LNCAP (cell line): ENCODE measurements at regions not wholly inside any gene's neighbourhood (a gene's known extent, or its start where the extent isn't known, plus 50 kb on each side); places are given as distances from the start of the nearest gene placed in this dataset.

ENCODE experiments used
- CTCF ChIP-seq: fragments of 450-650 bp; IDR thresholded peaks from 2 replicates; pipeline ENCODE4 v1.5.1; 2017; ENCODE audit warnings: mild to moderate bottlenecking

- no peak for TF ChIP-seq CTCF
Measured at GRCh38 chrX:82528525-82528924, 979.6 kb upstream of the POU3F4 start.

- TF ChIP-seq CTCF = no peak
Measured at GRCh38 chrX:82534086-82534597, 973.9 kb upstream of the POU3F4 start.

- no peak for TF ChIP-seq CTCF
Measured at GRCh38 chrX:82541822-82542221, 966.3 kb upstream of the POU3F4 start.

- no peak for TF ChIP-seq CTCF
Measured at GRCh38 chrX:82556588-82556987, 951.5 kb upstream of the POU3F4 start.

GRCh38 chrX:82585868-82586267, 922.2 kb upstream of the POU3F4 start:
- TF ChIP-seq CTCF = no peak

- no peak for TF ChIP-seq CTCF
Measured at GRCh38 chrX:82589410-82589809, 918.7 kb upstream of the POU3F4 start.

- TF ChIP-seq CTCF = no peak
Measured at GRCh38 chrX:82591421-82591820, 916.7 kb upstream of the POU3F4 start.

- TF ChIP-seq CTCF = no peak
Measured at GRCh38 chrX:82626978-82627377, 881.1 kb upstream of the POU3F4 start.
